ENCODE measurements at regions not wholly inside any gene's neighbourhood (a gene's known extent, or its start where the extent isn't known, plus 50 kb on each side); places are given as distances from the start of the nearest gene placed in this dataset.
"Not testable (repeated sequence)": the region's sequence is repeated elsewhere in the genome, so short reads cannot be mapped to it uniquely, and the experiment has no call there.

DNA sequence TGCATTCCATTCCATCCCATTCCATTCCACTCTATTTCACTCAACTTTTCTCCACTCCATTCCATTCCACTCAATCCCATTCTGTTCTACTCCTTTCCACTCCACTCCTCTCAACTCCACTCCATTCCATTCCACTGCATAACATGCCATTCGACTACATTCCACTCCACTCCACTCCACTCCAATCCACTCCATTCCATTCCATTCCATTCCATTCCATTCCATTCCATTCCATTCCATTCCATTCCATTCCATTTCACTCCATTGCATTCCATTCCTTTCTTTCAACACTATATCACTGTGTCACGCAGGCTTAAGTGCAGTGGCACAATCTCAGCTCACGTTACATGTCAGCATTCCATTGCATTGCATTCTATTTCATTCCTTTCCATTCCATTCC lies 1430.4 kb downstream of the TSPY10 start:
- H3K4me3 Mint-ChIP-seq (ENCODE audit: low read depth): not testable (repeated sequence)

GRCh38 chrY:10973422-10973821 lies 1445.7 kb downstream of the TSPY10 start:
- Mint-ChIP-seq H3K9me3 (peaks cover 94% of the 10 kb centered on the region), H3K4me1 (ENCODE audit: low read depth) (no peaks in the 10 kb centered on the region), H3K36me3 (ENCODE audit: low read depth) (peaks cover 36% of the 10 kb centered on the region), H3K27me3 (ENCODE audit: low read depth) (no peaks in the 10 kb centered on the region), H3K4me3 (ENCODE audit: low read depth) (no peak overlapping the region), H3K27ac (no peak overlapping the region)
- no peak for DNase-seq (ENCODE audit: low spot score)
- intact Hi-C loops (cut with micrococcal nuclease): no loop called here

More for the DNA sequence above, 1430.4 kb downstream of the TSPY10 start:
- intact Hi-C loops (cut with micrococcal nuclease); DNase-seq (ENCODE audit: low spot score); H3K4me1 Mint-ChIP-seq (ENCODE audit: low read depth); H3K27me3 Mint-ChIP-seq (ENCODE audit: low read depth); H3K27ac Mint-ChIP-seq: not testable (repeated sequence)
- H3K9me3 Mint-ChIP-seq: peaks cover 84% of the 10 kb centered on the region
- peaks cover 37% of the 10 kb centered on the region for H3K36me3 Mint-ChIP-seq (ENCODE audit: low read depth)

DNA sequence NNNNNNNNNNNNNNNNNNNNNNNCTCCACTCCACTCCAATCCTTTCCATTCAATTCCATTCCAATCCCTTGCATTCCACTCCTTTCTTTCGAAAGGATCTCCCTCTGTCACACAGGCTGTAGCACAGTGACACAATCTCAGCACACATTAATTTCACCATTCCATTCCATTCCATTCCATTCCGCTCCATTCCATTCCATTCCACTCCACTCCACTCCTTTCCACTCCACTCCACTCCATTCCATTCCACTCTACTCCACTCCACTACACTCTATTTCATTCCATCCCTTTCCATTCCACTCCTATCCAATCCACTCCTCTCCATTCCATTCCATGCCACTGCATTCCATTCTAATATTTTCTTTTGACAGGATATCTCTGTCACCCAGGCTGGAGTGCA lies 1459.0 kb downstream of the TSPY10 start:
- intact Hi-C loops (cut with micrococcal nuclease): no loop called here
- no peak overlapping the region for H3K4me3 Mint-ChIP-seq (ENCODE audit: low read depth)
- no peak for DNase-seq (ENCODE audit: low spot score)
- H3K27me3 Mint-ChIP-seq (ENCODE audit: low read depth): no peaks in the 10 kb centered on the region
- H3K9me3 Mint-ChIP-seq: peaks cover 100% of the 10 kb centered on the region
- H3K27ac Mint-ChIP-seq: no peak overlapping the region
- no peaks in the 10 kb centered on the region for H3K4me1 Mint-ChIP-seq (ENCODE audit: low read depth)
- peaks cover 43% of the 10 kb centered on the region for H3K36me3 Mint-ChIP-seq (ENCODE audit: low read depth)

GRCh38 chrY:10987626-10988025 lies 1459.9 kb downstream of the TSPY10 start:
- Mint-ChIP-seq H3K4me1 (ENCODE audit: low read depth) (no peaks in the 10 kb centered on the region), H3K27ac (no peak overlapping the region), H3K27me3 (ENCODE audit: low read depth) (no peaks in the 10 kb centered on the region), H3K4me3 (ENCODE audit: low read depth) (no peak overlapping the region), H3K36me3 (ENCODE audit: low read depth) (peaks cover 39% of the 10 kb centered on the region), H3K9me3 (peaks cover 100% of the 10 kb centered on the region)
- DNase-seq (ENCODE audit: low spot score): no peak
- intact Hi-C loops (cut with micrococcal nuclease): no loop called here

- Mint-ChIP-seq H3K27me3 (ENCODE audit: low read depth) (no peaks in the 10 kb centered on the region), H3K9me3 (peaks cover 100% of the 10 kb centered on the region), H3K27ac (no peak overlapping the region), H3K36me3 (ENCODE audit: low read depth) (peaks cover 17% of the 10 kb centered on the region), H3K4me3 (ENCODE audit: low read depth) (no peak overlapping the region), H3K4me1 (ENCODE audit: low read depth) (no peaks in the 10 kb centered on the region)
- intact Hi-C loops (cut with micrococcal nuclease): no loop called here
- DNase-seq (ENCODE audit: low spot score): no peak
Observed at GRCh38 chrY:10993955-10994354, 1466.3 kb downstream of the TSPY10 start.

DNA sequence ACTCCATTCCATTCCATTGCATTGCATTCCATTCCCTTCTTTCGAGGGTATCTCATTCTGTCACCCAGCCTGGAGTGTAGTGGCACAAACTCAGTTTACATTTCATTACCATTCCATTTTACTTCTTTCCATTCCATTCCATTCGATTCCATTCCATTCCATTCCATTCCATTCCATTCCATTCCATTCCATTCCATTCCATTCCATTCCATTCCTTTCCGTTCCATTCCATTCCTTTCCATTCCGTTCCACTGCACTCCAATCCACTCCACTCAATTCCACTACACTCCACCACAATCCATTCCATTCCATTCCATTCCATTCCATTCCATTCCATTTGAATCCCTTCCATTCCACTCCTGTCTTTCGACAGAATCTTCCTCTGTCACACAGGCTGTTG lies 1472.0 kb downstream of the TSPY10 start:
- intact Hi-C loops (cut with micrococcal nuclease): not testable (repeated sequence)
- H3K36me3 Mint-ChIP-seq (ENCODE audit: low read depth): peaks cover 18% of the 10 kb centered on the region

GRCh38 chrY:11014229-11014628 lies 1486.5 kb downstream of the TSPY10 start:
- H3K4me1 Mint-ChIP-seq (ENCODE audit: low read depth); DNase-seq (ENCODE audit: low spot score); intact Hi-C loops (cut with micrococcal nuclease); H3K27ac Mint-ChIP-seq; H3K4me3 Mint-ChIP-seq (ENCODE audit: low read depth); H3K27me3 Mint-ChIP-seq (ENCODE audit: low read depth): not testable (repeated sequence)
- H3K36me3 Mint-ChIP-seq (ENCODE audit: low read depth): peaks cover 15% of the 10 kb centered on the region
- peaks cover 95% of the 10 kb centered on the region for H3K9me3 Mint-ChIP-seq

More for the DNA sequence above, 1472.0 kb downstream of the TSPY10 start:
- not testable (repeated sequence) for H3K4me3 Mint-ChIP-seq (ENCODE audit: low read depth); H3K4me1 Mint-ChIP-seq (ENCODE audit: low read depth); H3K27me3 Mint-ChIP-seq (ENCODE audit: low read depth); H3K27ac Mint-ChIP-seq; DNase-seq (ENCODE audit: low spot score)
- peaks cover 89% of the 10 kb centered on the region for H3K9me3 Mint-ChIP-seq

- no peak overlapping the region for H3K27ac Mint-ChIP-seq
- H3K27me3 Mint-ChIP-seq (ENCODE audit: low read depth): no peaks in the 10 kb centered on the region
- peaks cover 91% of the 10 kb centered on the region for H3K9me3 Mint-ChIP-seq
- no peak overlapping the region for H3K4me3 Mint-ChIP-seq (ENCODE audit: low read depth)
- peaks cover 24% of the 10 kb centered on the region for H3K36me3 Mint-ChIP-seq (ENCODE audit: low read depth)
- no peaks in the 10 kb centered on the region for H3K4me1 Mint-ChIP-seq (ENCODE audit: low read depth)
- no peak for DNase-seq (ENCODE audit: low spot score)
- intact Hi-C loops (cut with micrococcal nuclease): no loop called here
Observed at GRCh38 chrY:11022734-11023133, 1495.1 kb downstream of the TSPY10 start.

DNA sequence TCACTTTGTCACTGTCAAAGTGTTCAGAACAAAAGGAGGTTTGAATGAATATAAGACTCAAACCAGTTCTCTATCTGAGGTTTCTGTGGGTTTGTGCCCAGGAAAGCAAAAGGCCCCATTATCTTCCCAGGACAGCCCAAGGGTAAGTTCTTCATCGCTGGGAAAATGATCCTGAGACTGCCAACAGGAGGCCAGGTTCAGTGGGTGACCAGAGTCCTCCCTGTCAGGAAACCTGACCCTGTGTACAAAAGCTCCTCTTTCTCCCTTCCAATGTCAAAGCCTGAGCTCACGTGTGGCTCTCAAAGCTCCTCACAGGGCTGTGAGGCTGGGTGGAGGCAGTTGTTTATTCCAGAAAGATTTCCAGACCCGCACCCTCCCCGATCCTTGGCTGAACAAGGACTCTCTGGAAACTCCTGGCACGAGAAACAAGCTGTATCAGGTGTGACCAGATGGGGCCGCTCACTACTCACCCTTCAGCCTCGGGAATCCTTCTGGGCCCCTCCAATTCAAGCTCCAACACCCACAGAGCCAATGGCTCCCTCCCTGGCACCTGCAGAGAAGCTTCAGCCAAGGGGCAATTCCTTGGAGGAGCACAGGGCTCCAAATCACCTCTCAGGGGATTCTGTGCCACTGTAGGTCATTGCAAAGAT lies 1516.7 kb downstream of the TSPY10 start:
- H3K4me3 Mint-ChIP-seq (ENCODE audit: low read depth): no peak overlapping the region

GRCh38 chrY:11063486-11063885 lies 1535.8 kb downstream of the TSPY10 start:
- intact Hi-C loops (cut with micrococcal nuclease): no loop called here
- Mint-ChIP-seq H3K9me3 (peaks cover 22% of the 10 kb centered on the region), H3K4me1 (ENCODE audit: low read depth) (no peaks in the 10 kb centered on the region), H3K27ac (no peak overlapping the region), H3K4me3 (ENCODE audit: low read depth) (no peak overlapping the region), H3K27me3 (ENCODE audit: low read depth) (no peaks in the 10 kb centered on the region), H3K36me3 (ENCODE audit: low read depth) (no peaks in the 10 kb centered on the region)
- DNase-seq (ENCODE audit: low spot score): no peak

More for the DNA sequence above, 1516.7 kb downstream of the TSPY10 start:
- intact Hi-C loops (cut with micrococcal nuclease): no loop called here
- H3K36me3 Mint-ChIP-seq (ENCODE audit: low read depth): peaks cover 4% of the 10 kb centered on the region
- no peak overlapping the region for H3K27ac Mint-ChIP-seq
- no peaks in the 10 kb centered on the region for H3K27me3 Mint-ChIP-seq (ENCODE audit: low read depth)
- no peaks in the 10 kb centered on the region for H3K4me1 Mint-ChIP-seq (ENCODE audit: low read depth)
- H3K9me3 Mint-ChIP-seq: peaks cover 43% of the 10 kb centered on the region
- no peak for DNase-seq (ENCODE audit: low spot score)

- Mint-ChIP-seq H3K27ac (no peak overlapping the region), H3K9me3 (peaks cover 22% of the 10 kb centered on the region), H3K36me3 (ENCODE audit: low read depth) (no peaks in the 10 kb centered on the region), H3K27me3 (ENCODE audit: low read depth) (no peaks in the 10 kb centered on the region), H3K4me1 (ENCODE audit: low read depth) (no peaks in the 10 kb centered on the region), H3K4me3 (ENCODE audit: low read depth) (no peak overlapping the region)
- no peak for DNase-seq (ENCODE audit: low spot score)
- intact Hi-C loops (cut with micrococcal nuclease): no loop called here
Observed at GRCh38 chrY:11063960-11064359, 1536.3 kb downstream of the TSPY10 start.

DNA sequence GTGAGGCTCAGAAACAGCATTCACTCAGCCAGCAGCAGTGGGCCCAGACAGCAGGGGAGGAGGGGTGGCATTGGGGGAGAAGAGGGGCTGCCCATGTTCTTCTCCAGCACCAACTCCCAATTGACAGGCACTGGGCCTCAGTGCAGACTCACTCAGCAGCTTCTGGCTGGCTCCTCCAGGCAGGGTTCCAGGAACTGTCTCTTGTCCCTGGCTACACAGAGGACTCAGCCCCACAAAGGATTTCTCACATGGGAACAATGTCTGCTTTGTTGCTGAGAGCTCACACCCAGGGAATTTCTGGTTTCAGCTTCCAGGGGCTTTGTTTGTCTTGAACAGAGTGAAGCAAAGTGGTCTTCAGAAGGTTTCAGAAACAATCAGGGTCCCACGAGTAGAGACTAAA lies 1536.7 kb downstream of the TSPY10 start:
- peaks cover 24% of the 10 kb centered on the region for H3K9me3 Mint-ChIP-seq

DNA sequence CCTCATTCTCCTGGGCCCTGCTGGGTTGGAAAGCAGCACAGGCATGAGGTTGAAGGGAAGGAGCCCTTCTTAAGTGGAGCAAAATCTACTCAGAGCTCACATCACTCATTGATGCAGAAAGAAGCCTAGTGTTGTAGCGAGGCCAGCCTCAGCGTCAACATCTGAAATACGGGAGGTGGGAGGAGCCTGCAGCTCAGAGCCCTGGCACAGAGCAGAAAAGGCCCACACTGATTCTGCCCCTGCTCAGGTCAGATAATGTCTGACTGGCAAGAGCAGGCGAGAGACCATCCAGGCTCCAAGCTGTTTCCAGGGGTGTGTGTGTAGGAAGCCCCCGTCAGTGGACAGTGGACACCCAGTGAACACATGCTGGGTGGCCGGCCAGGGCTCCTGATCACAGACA lies 1541.6 kb downstream of the TSPY10 start:
- no peaks in the 10 kb centered on the region for H3K36me3 Mint-ChIP-seq (ENCODE audit: low read depth)
- no peaks in the 10 kb centered on the region for H3K27me3 Mint-ChIP-seq (ENCODE audit: low read depth)
- intact Hi-C loops (cut with micrococcal nuclease): no loop called here
- no peak overlapping the region for H3K4me3 Mint-ChIP-seq (ENCODE audit: low read depth)
- peaks cover 10% of the 10 kb centered on the region for H3K9me3 Mint-ChIP-seq
- H3K27ac Mint-ChIP-seq: no peak overlapping the region
- no peak for DNase-seq (ENCODE audit: low spot score)
- H3K4me1 Mint-ChIP-seq (ENCODE audit: low read depth): no peaks in the 10 kb centered on the region

More for the DNA sequence above, 1536.7 kb downstream of the TSPY10 start:
- no peak for DNase-seq (ENCODE audit: low spot score)
- H3K36me3 Mint-ChIP-seq (ENCODE audit: low read depth): no peaks in the 10 kb centered on the region
- no peak overlapping the region for H3K4me3 Mint-ChIP-seq (ENCODE audit: low read depth)
- no peaks in the 10 kb centered on the region for H3K27me3 Mint-ChIP-seq (ENCODE audit: low read depth)
- intact Hi-C loops (cut with micrococcal nuclease): no loop called here
- no peak overlapping the region for H3K27ac Mint-ChIP-seq
- no peaks in the 10 kb centered on the region for H3K4me1 Mint-ChIP-seq (ENCODE audit: low read depth)

All from activated T-helper 2 cell treated with anti-CD3 and anti-CD28 coated beads, Interferon-gamma antibody, Interleukin-2, Interleukin-4, amounts not matched to agents 10 μg/mL and 5 μg/mL and 100 μg/mL, durations not matched to agents 14 hours and 24 hours and 36 hours (primary cell).